OCI-LY3 (cell line): ENCODE measurements at regions not wholly inside any gene's neighbourhood (a gene's known extent, or its start where the extent isn't known, plus 50 kb on each side); places are given as distances from the start of the nearest gene placed in this dataset.

Experiments used
- EZH2phosphoT487 ChIP-seq: fragments of 200-600 bp; shearing (Covaris generic); IDR thresholded peaks from 2 replicates; pipeline ENCODE4 v1.6.1; 2018; ENCODE audit warnings: antibody characterized with exemption, mixed run types, low read depth
- TF ChIP-seq, protein P1 (sequence below): fragments of 200-600, 300-600 bp; sonication (generic); IDR thresholded peaks from 2 replicates; pipeline ENCODE4 v1.5.1; 2014; ENCODE audit warnings: antibody characterized with exemption, low read length, low read depth

DNA sequence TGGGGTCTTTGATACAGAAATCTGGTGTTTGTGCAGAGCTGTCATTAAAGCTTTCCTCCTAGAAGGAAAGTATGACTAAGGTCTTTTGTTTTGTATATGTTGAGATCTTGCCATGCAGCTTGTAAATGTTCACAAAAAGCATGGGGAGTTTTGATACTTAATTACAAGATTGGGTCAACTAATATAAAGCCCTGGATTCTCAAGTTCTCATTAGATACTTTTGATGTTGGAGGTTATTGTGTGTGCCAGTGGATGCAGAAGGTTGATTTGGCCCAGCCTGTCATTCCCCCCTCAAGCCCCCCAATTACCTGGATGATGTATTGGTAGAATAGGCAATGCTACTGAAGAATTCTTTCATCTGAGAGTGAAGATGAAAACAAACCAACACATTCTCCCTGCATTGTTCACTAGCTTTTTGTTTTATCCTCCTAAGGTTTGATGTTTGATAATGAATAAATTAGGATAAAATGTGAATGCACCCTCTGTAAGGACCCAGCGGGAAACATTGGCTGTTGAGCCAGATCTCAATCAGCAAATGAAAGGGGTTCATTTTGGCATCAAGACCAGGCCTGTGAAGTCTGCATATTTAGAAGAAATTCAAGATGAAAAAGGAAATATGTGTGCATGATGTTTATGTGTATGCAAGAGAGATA lies 61.9 kb upstream of the ADAMTS19 start:
- TF ChIP-seq, protein P1, sequence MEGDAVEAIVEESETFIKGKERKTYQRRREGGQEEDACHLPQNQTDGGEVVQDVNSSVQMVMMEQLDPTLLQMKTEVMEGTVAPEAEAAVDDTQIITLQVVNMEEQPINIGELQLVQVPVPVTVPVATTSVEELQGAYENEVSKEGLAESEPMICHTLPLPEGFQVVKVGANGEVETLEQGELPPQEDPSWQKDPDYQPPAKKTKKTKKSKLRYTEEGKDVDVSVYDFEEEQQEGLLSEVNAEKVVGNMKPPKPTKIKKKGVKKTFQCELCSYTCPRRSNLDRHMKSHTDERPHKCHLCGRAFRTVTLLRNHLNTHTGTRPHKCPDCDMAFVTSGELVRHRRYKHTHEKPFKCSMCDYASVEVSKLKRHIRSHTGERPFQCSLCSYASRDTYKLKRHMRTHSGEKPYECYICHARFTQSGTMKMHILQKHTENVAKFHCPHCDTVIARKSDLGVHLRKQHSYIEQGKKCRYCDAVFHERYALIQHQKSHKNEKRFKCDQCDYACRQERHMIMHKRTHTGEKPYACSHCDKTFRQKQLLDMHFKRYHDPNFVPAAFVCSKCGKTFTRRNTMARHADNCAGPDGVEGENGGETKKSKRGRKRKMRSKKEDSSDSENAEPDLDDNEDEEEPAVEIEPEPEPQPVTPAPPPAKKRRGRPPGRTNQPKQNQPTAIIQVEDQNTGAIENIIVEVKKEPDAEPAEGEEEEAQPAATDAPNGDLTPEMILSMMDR = no peak
- TF ChIP-seq EZH2phosphoT487 = no peak
